Inferior parietal cortex (tissue), 1 donor: ENCODE measurements at regions not wholly inside any gene's neighbourhood (a gene's known extent, or its start where the extent isn't known, plus 50 kb on each side); places are given as distances from the start of the nearest gene placed in this dataset.
"Not testable (repeated sequence)": the region's sequence is repeated elsewhere in the genome, so short reads cannot be mapped to it uniquely, and the experiment has no call there.

Experiments used
- DNase-seq: peaks from one replicate; pipeline ENCODE4 v3.0.0-alpha.2; 2016; ENCODE audit errors: extremely low spot score

DNA sequence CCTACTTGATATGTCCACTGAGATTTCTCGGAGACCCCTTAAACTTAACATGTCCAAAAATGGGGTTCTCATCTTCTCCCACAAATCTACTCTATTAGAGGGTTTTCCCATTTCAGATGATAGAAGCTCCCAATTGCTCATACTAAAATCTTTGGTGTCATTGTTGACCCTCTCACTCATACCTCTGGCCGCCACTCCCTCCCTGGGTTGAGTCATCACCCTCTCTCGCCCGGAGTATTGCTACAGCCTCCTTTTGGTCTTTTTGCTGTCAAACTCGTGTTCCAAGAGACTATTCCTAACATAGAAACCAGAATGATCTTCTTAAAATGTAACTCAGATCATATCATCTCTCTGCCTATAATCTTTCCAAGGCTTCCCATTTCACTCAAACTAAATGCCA, 91.0 kb upstream of the GNAQ start:
- no peak for DNase-seq

DNA sequence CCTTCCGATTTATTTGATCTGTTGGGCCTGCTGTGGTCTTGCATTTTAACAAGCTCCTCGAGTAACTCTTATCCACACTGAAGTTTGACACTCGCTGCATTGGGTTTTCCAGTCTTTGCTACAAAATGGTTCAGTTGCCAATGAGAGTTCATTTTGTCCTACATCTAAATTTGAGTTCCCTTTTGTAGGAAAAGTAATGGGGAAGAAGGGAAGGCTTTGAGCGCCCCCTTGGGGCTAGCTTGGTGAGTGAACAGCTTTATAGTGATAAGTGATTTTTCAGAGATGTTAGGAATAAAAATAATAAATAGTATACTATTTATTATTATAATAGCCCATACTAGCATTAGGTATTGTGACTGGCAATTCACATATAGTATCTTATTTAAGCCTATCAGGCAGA, 89.9 kb upstream of the GNAQ start:
- peak; percentile 90 for DNase-seq

DNA sequence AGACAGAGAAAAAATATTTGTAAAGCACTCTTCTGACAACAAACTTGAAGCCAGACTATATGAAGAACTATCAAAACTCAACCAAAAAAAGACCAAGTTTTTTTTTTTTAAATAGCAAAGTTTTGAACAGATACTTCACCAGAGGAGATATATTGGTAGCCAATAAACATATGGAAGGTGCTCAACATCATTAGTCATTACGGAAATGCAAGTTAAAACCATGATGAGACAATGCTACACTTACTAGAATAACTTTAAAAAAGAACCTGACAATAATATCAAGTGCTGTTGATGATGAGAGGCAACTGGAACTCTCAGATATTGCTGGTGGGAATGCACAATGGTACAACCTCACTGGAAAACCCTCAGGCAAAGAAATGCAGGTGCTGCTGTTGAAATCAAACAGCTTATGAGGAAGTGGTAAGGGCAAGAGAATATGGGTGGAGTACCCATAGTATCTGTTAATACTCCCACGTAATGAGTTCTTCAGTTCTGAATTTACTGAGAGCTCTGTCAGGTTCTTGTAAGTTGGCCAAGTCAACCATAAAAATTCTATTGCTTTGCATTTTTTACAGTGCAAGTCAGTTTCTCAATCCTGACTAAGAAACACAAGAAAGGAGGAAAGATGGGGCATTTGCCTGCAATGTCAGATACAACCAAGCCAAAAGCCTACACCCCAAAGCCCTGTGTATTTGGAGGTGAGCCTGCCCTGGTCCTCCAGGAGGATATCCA, 87.3 kb upstream of the GNAQ start:
- no peak for DNase-seq

GRCh38 chr9:78115073-78115472, 83.5 kb upstream of the GNAQ start:
- DNase-seq = no peak

GRCh38 chr9:78114581-78114980, 83.0 kb upstream of the GNAQ start:
- DNase-seq = no peak

- DNase-seq = no peak
These were observed 80.8 kb upstream of the GNAQ start for GRCh38 chr9:78112406-78112805.

- DNase-seq = no peak
These were observed 80.4 kb upstream of the GNAQ start for GRCh38 chr9:78112004-78112403.

DNA sequence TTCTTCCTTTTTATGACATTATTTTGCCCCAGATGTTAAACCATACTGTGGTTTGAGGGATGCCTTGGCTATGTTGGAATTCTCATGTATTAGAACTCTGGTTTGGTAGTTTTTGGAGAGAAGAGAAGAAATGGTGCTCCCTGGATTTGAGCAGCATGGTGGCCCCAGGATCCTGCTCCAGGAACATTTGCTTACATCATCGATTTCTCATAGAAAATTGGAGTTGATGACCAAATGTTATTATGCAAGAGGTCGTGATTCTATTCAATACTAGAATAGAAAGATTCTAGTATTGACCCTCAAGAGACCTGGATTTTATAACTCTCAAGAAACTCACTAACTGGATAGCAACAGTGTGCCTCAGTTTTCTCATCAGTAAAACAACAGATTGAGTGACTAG, 77.5 kb upstream of the GNAQ start:
- no peak for DNase-seq

DNA sequence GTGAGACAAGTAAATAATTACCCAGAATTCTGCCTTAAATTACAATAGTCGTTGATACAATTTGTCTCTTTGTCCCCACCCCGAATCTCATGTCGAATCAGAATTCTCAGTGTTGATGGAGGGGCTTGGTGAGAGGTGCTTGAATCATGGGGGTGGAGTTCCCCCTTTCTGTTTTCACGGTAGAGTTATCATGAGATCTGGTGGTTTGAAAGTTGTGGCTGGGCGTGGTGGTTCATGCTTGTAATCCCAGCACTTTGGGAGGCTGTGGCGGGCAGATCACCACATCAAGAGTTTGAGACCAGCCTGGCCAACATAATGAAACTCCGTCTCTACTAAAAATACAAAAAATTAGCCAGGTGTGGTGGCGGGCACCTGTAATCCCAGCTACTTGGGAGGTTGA, 75.0 kb upstream of the GNAQ start:
- not testable (repeated sequence) for DNase-seq

GRCh38 chr9:78103971-78104433, 72.4 kb upstream of the GNAQ start:
- DNase-seq = no peak

DNA sequence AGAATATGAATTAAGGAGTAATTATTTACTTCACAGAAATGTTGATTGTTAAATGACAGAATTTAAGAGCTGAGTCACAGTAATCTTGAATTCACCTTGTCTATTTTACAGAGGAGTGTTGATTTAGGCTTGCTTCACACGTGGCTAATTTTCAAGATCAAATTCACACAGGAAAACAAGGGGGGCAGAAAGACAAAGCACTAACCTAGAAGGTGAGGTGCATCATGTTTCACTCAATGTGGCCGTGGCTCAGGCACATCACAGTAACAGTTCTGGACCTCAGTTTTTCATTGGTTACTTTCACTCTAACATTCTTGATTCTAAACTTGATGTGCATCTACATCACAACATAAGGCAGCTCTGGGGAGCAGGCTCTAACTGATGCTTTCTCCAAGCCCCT, 69.6 kb upstream of the GNAQ start:
- DNase-seq = no peak

DNA sequence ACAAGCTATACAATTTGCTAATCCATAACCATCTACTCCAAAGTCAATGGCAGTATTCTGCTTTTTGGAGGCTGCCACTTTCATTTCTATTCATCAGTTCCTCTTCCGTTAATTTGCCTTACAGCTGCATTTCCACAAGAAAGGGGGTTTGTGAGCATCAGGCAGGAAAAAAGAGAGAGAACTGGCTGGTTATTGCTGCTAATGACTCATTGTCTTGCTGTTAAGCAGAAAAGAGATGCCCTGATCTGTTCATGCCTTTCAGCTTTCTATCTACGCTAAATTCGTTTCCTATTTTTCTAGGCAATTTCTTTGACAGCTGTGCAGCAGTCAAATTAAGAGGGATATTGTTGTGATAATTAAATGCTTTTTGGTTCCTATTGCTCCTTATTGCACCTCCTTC, 65.9 kb upstream of the GNAQ start:
- DNase-seq = peak; percentile 54

DNA sequence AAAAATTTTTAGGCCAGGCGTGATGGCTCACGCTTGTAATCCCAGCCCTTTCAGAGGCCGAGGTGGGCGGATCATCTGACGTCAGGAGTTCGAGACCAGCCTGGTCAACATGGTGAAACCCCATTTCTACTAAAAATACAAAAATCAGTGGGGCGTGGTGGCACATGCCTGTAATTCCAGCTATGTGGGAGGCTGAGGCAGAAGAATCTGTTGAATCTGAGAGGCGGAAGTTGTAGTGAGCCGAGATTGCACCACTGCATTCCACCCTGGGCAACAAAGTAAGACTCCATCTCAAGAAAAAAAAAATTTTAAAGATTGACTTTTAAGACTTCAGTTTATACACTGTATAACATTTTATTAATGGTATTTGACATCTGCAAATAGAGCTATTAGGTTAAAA, 60.1 kb upstream of the GNAQ start:
- no peak for DNase-seq

DNA sequence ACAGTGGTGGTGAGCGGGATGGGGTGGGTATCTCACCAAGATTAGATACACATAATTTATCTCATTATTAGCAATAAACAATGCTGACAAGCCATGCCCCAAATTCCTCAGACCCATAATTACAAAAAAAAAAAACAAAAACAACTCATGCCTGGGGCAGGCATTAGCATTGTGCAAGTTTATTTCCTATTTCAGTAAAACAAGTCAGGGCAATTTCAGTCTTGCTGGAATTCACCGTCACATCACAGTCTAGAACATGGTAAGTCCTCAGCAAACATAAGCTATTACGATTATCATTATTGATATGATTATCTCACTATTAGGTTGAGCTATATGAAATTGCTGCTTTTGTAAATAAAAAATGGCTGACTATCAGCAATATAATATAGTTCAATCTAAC, 57.5 kb upstream of the GNAQ start:
- no peak for DNase-seq

DNA sequence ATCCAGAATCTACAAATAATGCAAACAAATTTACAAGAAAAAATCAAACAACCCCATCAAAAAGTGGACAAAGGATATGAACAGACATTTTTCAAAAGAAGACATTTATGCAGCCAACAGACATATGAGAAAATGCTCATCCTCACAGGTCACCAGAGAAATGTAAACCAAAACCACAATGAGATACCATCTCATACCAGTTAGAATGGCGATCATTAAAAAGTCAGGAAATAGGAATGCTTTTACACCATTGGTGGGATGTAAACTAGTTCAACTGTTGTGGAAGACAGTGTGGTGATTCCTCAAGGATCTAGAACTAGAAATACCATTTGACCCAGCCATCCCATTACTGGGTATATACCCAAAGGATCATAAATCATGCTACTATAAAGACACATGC, 56.6 kb upstream of the GNAQ start:
- not testable (repeated sequence) for DNase-seq
